ENCODE measurements at regions not wholly inside any gene's neighbourhood (a gene's known extent, or its start where the extent isn't known, plus 50 kb on each side); places are given as distances from the start of the nearest gene placed in this dataset.

DNA sequence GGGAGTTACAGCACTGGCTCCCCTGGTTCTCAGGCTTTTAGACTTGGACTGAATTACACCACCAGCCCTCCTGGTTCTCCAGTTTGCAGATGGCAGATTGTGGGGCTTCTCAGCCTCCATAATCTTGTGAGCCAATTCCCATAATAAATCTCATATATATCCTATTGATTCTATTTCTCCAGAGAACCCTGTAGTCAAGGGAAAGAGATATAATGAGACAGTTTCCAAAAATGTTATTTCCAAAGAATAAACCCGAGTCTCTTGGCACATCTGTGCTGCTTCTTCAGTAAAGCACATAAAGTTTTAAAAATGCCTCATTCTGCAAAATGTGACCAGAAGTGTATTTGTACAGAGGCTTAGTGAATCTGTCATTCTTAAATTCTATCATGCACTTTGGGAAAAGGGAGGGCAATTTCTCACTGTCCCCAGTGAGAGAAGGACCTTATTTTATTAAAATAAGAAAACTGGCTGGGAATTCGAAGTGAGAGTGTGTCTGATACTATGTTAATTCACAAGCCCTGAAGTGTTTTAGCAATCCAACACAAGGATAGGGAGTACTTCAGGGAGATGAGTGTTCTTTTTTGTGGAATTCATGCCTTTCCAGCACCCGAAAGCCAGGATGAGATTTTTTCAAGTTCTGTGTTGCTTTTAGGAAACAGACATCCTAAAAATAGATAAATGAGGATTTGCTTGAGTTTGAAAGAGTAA is 282.4 kb upstream of the CHAC2 start:
- TF ChIP-seq, protein P1, sequence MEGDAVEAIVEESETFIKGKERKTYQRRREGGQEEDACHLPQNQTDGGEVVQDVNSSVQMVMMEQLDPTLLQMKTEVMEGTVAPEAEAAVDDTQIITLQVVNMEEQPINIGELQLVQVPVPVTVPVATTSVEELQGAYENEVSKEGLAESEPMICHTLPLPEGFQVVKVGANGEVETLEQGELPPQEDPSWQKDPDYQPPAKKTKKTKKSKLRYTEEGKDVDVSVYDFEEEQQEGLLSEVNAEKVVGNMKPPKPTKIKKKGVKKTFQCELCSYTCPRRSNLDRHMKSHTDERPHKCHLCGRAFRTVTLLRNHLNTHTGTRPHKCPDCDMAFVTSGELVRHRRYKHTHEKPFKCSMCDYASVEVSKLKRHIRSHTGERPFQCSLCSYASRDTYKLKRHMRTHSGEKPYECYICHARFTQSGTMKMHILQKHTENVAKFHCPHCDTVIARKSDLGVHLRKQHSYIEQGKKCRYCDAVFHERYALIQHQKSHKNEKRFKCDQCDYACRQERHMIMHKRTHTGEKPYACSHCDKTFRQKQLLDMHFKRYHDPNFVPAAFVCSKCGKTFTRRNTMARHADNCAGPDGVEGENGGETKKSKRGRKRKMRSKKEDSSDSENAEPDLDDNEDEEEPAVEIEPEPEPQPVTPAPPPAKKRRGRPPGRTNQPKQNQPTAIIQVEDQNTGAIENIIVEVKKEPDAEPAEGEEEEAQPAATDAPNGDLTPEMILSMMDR (IDR thresholded peaks at IDR 0.05; ENCODE audit: low read depth, low read length, poor library complexity, severe bottlenecking): no peak
- TF ChIP-seq EZH2phosphoT487 (IDR thresholded peaks at IDR 0.05; ENCODE audit: borderline replicate concordance, low read length): no peak

All from DOHH2 (cell line).